Lower leg skin (tissue), 4 donors: ENCODE measurements at regions not wholly inside any gene's neighbourhood (a gene's known extent, or its start where the extent isn't known, plus 50 kb on each side); places are given as distances from the start of the nearest gene placed in this dataset.

Experiments used
- DNase-seq, 2 donors: peaks; one replicate each; pipeline ENCODE4 v3.0.0-alpha.2; 2019; ENCODE audit warnings: low spot score in 2 of 2
- H3K4me3 ChIP-seq: fragments of 200-600 bp; sonication (generic); 2 replicates; pipeline ENCODE4 v1.5.1; 2017; ENCODE audit warnings: mild to moderate bottlenecking, low read depth; ENCODE audit not compliant: poor library complexity, severe bottlenecking
- CTCF ChIP-seq, 3 donors: fragments of 450-650 bp; IDR thresholded peaks; one replicate each; pipeline ENCODE4 v1.5.1; 2016; ENCODE audit warnings: antibody characterized with exemption in 3 of 3, mild to moderate bottlenecking in 3 of 3, moderate library complexity in 2 of 3
- POLR2A ChIP-seq, 2 donors: fragments of 450-650 bp; IDR thresholded peaks; one replicate each; pipeline ENCODE4 v1.6.1; 2016 to 2017; ENCODE audit warnings: antibody characterized with exemption in 2 of 2, mild to moderate bottlenecking in 1 of 2, moderate library complexity in 1 of 2
- WGBS, 2 donors: methylation state at CpG; one replicate each; pipeline ENCODE4 v1.1.5; 2018; 5-methylcytosine and 5-hydroxymethylcytosine counted together
- intact Hi-C: fragments of 100-400 bp; cut with DNase I; formaldehyde crosslinking; loops from one replicate; pipeline ENCODE4 v1.15.0; 2023; ENCODE audit warnings: low total_unique reads

- intact Hi-C loops = no loop called here
- DNase-seq = no peak
- H3K4me3 ChIP-seq = no peak overlapping the region
- 20 to 38% methylated on average over 12 of the region's 12 CpGs for WGBS, 2 donors
- TF ChIP-seq CTCF (IDR thresholded peaks at IDR 0.05) (no peak), POLR2A (IDR thresholded peaks at IDR 0.05) (no peak)
Measured at GRCh38 chr20:56765172-56766073, 136.3 kb downstream of the TFAP2C start.

- no peak for DNase-seq
- TF ChIP-seq POLR2A (IDR thresholded peaks at IDR 0.05) (no peak), CTCF (IDR thresholded peaks at IDR 0.05) (no peak)
- no peak overlapping the region for H3K4me3 ChIP-seq
- WGBS, 2 donors = 18 to 30% methylated on average over 3 of the region's 3 CpGs
- intact Hi-C loops = no loop called here
Measured at GRCh38 chr20:56766528-56766927, 137.4 kb downstream of the TFAP2C start.

GRCh38 chr20:56769921-56770600, 141.0 kb downstream of the TFAP2C start:
- DNase-seq = no peak
- TF ChIP-seq POLR2A (IDR thresholded peaks at IDR 0.05) (no peak), CTCF (IDR thresholded peaks at IDR 0.05) (no peak)
- WGBS, 2 donors = 68 to 81% methylated on average over 7 of the region's 7 CpGs
- no peak overlapping the region for H3K4me3 ChIP-seq
- intact Hi-C loops = no loop called here

- no peak for DNase-seq
- 65 to 81% methylated on average over 5 of the region's 5 CpGs for WGBS, 2 donors
- no peak for TF ChIP-seq CTCF (IDR thresholded peaks at IDR 0.05)
- TF ChIP-seq POLR2A (IDR thresholded peaks at IDR 0.05) = no peak
- intact Hi-C loops = no loop called here
- no peak overlapping the region for H3K4me3 ChIP-seq
Measured at GRCh38 chr20:56773749-56774148, 144.6 kb downstream of the TFAP2C start.

- TF ChIP-seq CTCF (IDR thresholded peaks at IDR 0.05) = no peak
- no peak for TF ChIP-seq POLR2A (IDR thresholded peaks at IDR 0.05)
- intact Hi-C loops = no loop called here
- WGBS, 2 donors = 90 to 98% methylated on average over 5 of the region's 5 CpGs
- H3K4me3 ChIP-seq = no peak overlapping the region
- no peak for DNase-seq
Measured at GRCh38 chr20:56774873-56775272, 145.8 kb downstream of the TFAP2C start.
